IMR-90 (cell line): ENCODE measurements at regions not wholly inside any gene's neighbourhood (a gene's known extent, or its start where the extent isn't known, plus 50 kb on each side); places are given as distances from the start of the nearest gene placed in this dataset.
"Not testable (repeated sequence)": the region's sequence is repeated elsewhere in the genome, so short reads cannot be mapped to it uniquely, and the experiment has no call there.

ENCODE experiments used
- ATAC-seq: fragments of 200-7000 bp; cut with Tn5 transposase; 2 replicates; pipeline ENCODE4 v1.9.1; 2020; ENCODE audit warnings: low read depth, mild to moderate bottlenecking, moderate library complexity
- BruUV-seq: library from RNA; stranded (reverse); fragments of 400-500 nt; replicated peaks from 2 replicates; lab custom pipeline; 2021; lab: Mats Ljungman, UMichigan
- CTCF ChIA-PET: fragments of 300-600 bp; formaldehyde crosslinking; extraction: SDS; loops from one replicate; lab custom pipeline; 2021; ENCODE audit warnings: antibody characterized with exemption; lab: Yijun Ruan, JAX
- POLR2A ChIA-PET: fragments of 300-600 bp; sonication (Branson Sonifier 250); formaldehyde crosslinking; loops from one replicate; lab custom pipeline; 2022; ENCODE audit warnings: antibody characterized with exemption; ENCODE audit not compliant: unreplicated experiment; lab: Charles Lee
- DNase-seq: peaks from one replicate; pipeline ENCODE4 v3.0.0; 2013
- H2AFZ ChIP-seq: replicated peaks from 2 replicates; pipeline ENCODE3; 2013; ENCODE audit warnings: low read length, mild to moderate bottlenecking; ENCODE audit not compliant: poor library complexity
- H2AK5ac ChIP-seq: 2 replicates; pipeline ENCODE4 v1.6.1; 2013; ENCODE audit warnings: low read depth, low read length, inconsistent platforms
- H2AK9ac ChIP-seq: replicated peaks from 2 replicates; pipeline ENCODE3; 2013; ENCODE audit warnings: mild to moderate bottlenecking, low read depth, low read length, moderate library complexity; ENCODE audit not compliant: poor library complexity
- H2BK120ac ChIP-seq: 2 replicates; pipeline ENCODE4 v1.6.1; 2013; ENCODE audit warnings: low read depth, low read length, inconsistent platforms
- H2BK15ac ChIP-seq: 3 replicates; pipeline ENCODE4 v1.6.1; 2013; ENCODE audit warnings: low read depth, low read length, inconsistent platforms
- H2BK20ac ChIP-seq: 2 replicates; pipeline ENCODE4 v1.6.1; 2013; ENCODE audit warnings: low read depth, mild to moderate bottlenecking, inconsistent platforms, low read length, moderate library complexity
- H2BK5ac ChIP-seq: 2 replicates; pipeline ENCODE4 v1.6.1; 2013; ENCODE audit warnings: mild to moderate bottlenecking, low read depth, low read length, inconsistent platforms; ENCODE audit not compliant: poor library complexity, severe bottlenecking
- H3K14ac ChIP-seq: replicated peaks from 2 replicates; pipeline ENCODE4 v1.6.1; 2013; ENCODE audit warnings: low read depth, low read length, inconsistent platforms
- H3K18ac ChIP-seq: 2 replicates; pipeline ENCODE4 v1.6.1; 2013; ENCODE audit warnings: low read depth, low read length, control low read depth
- H3K23ac ChIP-seq: 2 replicates; pipeline ENCODE4 v1.6.1; 2013; ENCODE audit warnings: low read depth, low read length, inconsistent platforms
- H3K27ac ChIP-seq: 2 replicates; pipeline ENCODE4 v1.5.1; 2013; ENCODE audit warnings: mild to moderate bottlenecking, control low read depth, low read length; ENCODE audit not compliant: insufficient read depth
- H3K27me3 ChIP-seq: 2 replicates; pipeline ENCODE4 v1.6.1; 2013; ENCODE audit warnings: low read length; ENCODE audit not compliant: control insufficient read depth, insufficient read depth
- H3K36me3 ChIP-seq: 2 replicates; pipeline ENCODE4 v1.6.1; 2013; ENCODE audit warnings: low read length, mixed read lengths; ENCODE audit not compliant: control insufficient read depth, insufficient read depth
- H3K4ac ChIP-seq: 2 replicates; pipeline ENCODE4 v1.6.1; 2013; ENCODE audit warnings: low read depth, low read length, inconsistent platforms
- H3K4me1 ChIP-seq: 2 replicates; pipeline ENCODE4 v1.6.1; 2013; ENCODE audit warnings: low read length, mixed read lengths; ENCODE audit not compliant: control insufficient read depth, insufficient read depth
- H3K4me2 ChIP-seq: 2 replicates; pipeline ENCODE4 v1.6.1; 2013; ENCODE audit warnings: low read depth, mild to moderate bottlenecking, control low read depth, low read length, moderate library complexity
- H3K4me3 ChIP-seq: 2 replicates; pipeline ENCODE4 v1.5.1; 2013; ENCODE audit warnings: low read depth, mild to moderate bottlenecking, control low read depth, low read length, moderate library complexity; ENCODE audit not compliant: insufficient read depth
- H3K56ac ChIP-seq: 2 replicates; pipeline ENCODE4 v1.6.1; 2013; ENCODE audit warnings: low read length, inconsistent platforms; ENCODE audit not compliant: insufficient read depth; ENCODE audit errors: extremely low read depth
- H3K79me1 ChIP-seq, 2 experiments: 2 replicates each; pipeline ENCODE4 v1.6.1; 2013; ENCODE audit warnings: low read length in 2 of 2, inconsistent platforms in 1 of 2, low read depth in 1 of 2
- H3K9ac ChIP-seq: 2 replicates; pipeline ENCODE4 v1.6.1; 2013; ENCODE audit warnings: low read depth, low read length, control low read depth
- H3K9me1 ChIP-seq: 2 replicates; pipeline ENCODE4 v1.6.1; 2013; ENCODE audit warnings: low read length, inconsistent platforms; ENCODE audit not compliant: insufficient read depth
- H3K9me3 ChIP-seq: 2 replicates; pipeline ENCODE4 v1.6.1; 2013; ENCODE audit warnings: low read length; ENCODE audit not compliant: control insufficient read depth, insufficient read depth
- H4K20me1 ChIP-seq: 2 replicates; pipeline ENCODE4 v1.6.1; 2013; ENCODE audit warnings: low read length, inconsistent platforms; ENCODE audit not compliant: insufficient read depth
- H4K5ac ChIP-seq: 2 replicates; pipeline ENCODE4 v1.6.1; 2013; ENCODE audit warnings: mild to moderate bottlenecking, low read depth, low read length, control low read depth
- H4K8ac ChIP-seq, 2 experiments: 2 replicates each; pipeline ENCODE4 v1.6.1; 2013; ENCODE audit warnings: low read depth in 2 of 2, low read length in 2 of 2, control low read depth in 1 of 2, inconsistent platforms in 1 of 2
- H4K91ac ChIP-seq: 2 replicates; pipeline ENCODE4 v1.6.1; 2013; ENCODE audit warnings: low read depth, low read length, inconsistent platforms; ENCODE audit not compliant: insufficient read depth
- CEBPB ChIP-seq: IDR thresholded peaks from 2 replicates; pipeline ENCODE4 v1.6.1; 2012; ENCODE audit warnings: low read depth, low read length, improper control_type of control experiment
- NFE2L2 ChIP-seq: fragments of 150-350 bp; IDR thresholded peaks from 2 replicates; pipeline ENCODE4 v1.6.1; 2016; ENCODE audit warnings: low read depth, mild to moderate bottlenecking, low read length
- RFX5 ChIP-seq: IDR thresholded peaks from 2 replicates; pipeline ENCODE4 v1.8.0; 2012; ENCODE audit warnings: low read depth, mild to moderate bottlenecking, low read length, moderate library complexity
- WGBS, 2 experiments: methylation state at CpG; one replicate each; pipeline versions ENCODE4 v1.1.5 to v1.1.7; 2013; ENCODE audit warnings: missing lambda C conversion rate in 2 of 2; ENCODE audit not compliant: insufficient read length in 1 of 2; ENCODE audit errors: extremely low coverage in 2 of 2; 5-methylcytosine and 5-hydroxymethylcytosine counted together
- dilution Hi-C: fragments of 300-500 bp; cut with HindIII; formaldehyde crosslinking; loops from one replicate; pipeline ENCODE4 v1.14.3; 2018; ENCODE audit warnings: low sequenced_read_pairs; ENCODE audit not compliant: unreplicated experiment
- in situ Hi-C: fragments of 300-500 bp; cut with MboI; formaldehyde crosslinking; loops from 3 replicates; pipeline ENCODE4 v1.14.3; 2019; ENCODE audit warnings: low sequenced_read_pairs, inconsistent platforms, mixed read lengths
- intact Hi-C: fragments of 100-400 bp; cut with micrococcal nuclease; formaldehyde crosslinking; loops from 2 replicates; pipeline ENCODE4 v1.10.0; 2022

DNA sequence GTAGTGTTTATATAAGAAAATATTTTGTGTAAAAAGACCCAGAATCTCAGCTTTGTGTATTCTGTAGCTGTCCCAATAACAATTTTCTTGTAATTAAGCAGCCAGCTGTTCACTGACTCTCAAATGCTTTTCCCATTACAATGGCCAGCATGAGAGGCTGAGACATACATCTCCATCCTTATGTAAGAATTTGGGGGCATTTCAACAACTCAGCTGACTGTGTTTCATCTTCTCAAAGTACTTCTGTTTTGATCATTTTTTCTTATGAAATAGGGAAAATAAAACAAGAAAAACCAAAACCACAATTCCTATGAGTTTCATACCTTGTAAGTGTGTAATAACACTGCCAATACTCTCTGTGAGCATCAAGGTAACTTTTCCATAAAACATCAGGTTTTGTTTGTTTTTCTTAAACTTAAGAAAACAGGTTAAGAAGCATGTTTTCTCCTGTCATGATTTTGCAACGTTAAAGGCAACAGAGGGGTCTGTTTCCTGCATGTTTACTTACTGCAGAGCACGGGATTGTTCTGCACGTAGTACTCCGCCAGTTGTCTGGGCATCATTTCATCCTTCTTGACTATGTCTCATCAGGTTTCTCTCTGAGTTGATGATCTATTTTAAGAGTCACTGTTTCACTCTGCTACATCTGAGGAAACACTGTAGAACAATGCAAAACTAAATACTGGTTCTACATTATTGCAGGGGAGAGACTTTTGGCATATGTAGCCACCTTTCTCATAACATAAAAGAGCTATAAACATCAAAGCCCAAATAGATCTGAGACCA is 62.9 kb upstream of the CYRIA start:
- Histone ChIP-seq H2BK20ac (no peak overlapping the region), H3K36me3 (no peaks in the 10 kb centered on the region), H2BK5ac (no peak overlapping the region), H3K4me1 (no peaks in the 10 kb centered on the region), H4K91ac (no peak overlapping the region), H4K5ac (no peak overlapping the region), H3K27ac (no peak overlapping the region), H2BK120ac (no peak overlapping the region), H4K8ac (no peak overlapping the region), H3K27me3 (no peaks in the 10 kb centered on the region), H2AK5ac (no peak overlapping the region), H3K18ac (no peak overlapping the region), H3K9ac (no peak overlapping the region), H3K4me3 (no peak overlapping the region), H3K4me2 (no peak overlapping the region), H3K14ac (no peak overlapping the region), H3K23ac (no peak overlapping the region), H3K56ac (no peak overlapping the region), H2AFZ (no peak overlapping the region), H3K79me1 (no peaks in the 10 kb centered on the region), H3K9me3 (no peaks in the 10 kb centered on the region), H2BK15ac (no peak overlapping the region), H3K4ac (no peak overlapping the region), H3K9me1 (no peaks in the 10 kb centered on the region), H4K20me1 (no peaks in the 10 kb centered on the region), H2AK9ac (no peak overlapping the region)
- ATAC-seq: no peak
- TF ChIP-seq RFX5 (no peak), NFE2L2 (no peak), CEBPB (no peak)
- CTCF ChIA-PET: no interaction called here
- DNase-seq: no peak
- intact Hi-C loops: loop anchor here (5.0 kb wide), 1 partner anchor 61 kb away; the partner anchor contains the start of gene CYRIA
- BruUV-seq: no TSS peak
- in situ Hi-C loops: no loop called here
- no CpG with 5 or more reads among the region's 4 CpGs for WGBS, 2 experiments
- POLR2A ChIA-PET: no interaction called here
- dilution Hi-C loops: no loop called here

- H2BK120ac ChIP-seq, H3K4me1 ChIP-seq, H3K23ac ChIP-seq, H4K8ac ChIP-seq, in situ Hi-C loops, H2BK20ac ChIP-seq, BruUV-seq, H3K18ac ChIP-seq, H3K27ac ChIP-seq, H3K79me1 ChIP-seq, H2BK5ac ChIP-seq, H3K4me3 ChIP-seq, H3K4me2 ChIP-seq, CTCF ChIA-PET, H4K91ac ChIP-seq, H3K36me3 ChIP-seq, H2AFZ ChIP-seq, H3K9ac ChIP-seq, H3K27me3 ChIP-seq, H3K9me1 ChIP-seq, H3K9me3 ChIP-seq, POLR2A ChIA-PET, H3K56ac ChIP-seq, ATAC-seq, DNase-seq, dilution Hi-C loops, H2BK15ac ChIP-seq, H3K14ac ChIP-seq, H3K4ac ChIP-seq, H2AK5ac ChIP-seq, H4K20me1 ChIP-seq, H2AK9ac ChIP-seq, H4K5ac ChIP-seq: not testable (repeated sequence)
- intact Hi-C loops: loop anchor here (1.0 to 5.0 kb wide), 5 partner anchors 61 to 1091 kb away; partner anchors contain the start of gene CYRIA
- no CpG with 5 or more reads among the region's 2 CpGs for WGBS, 2 experiments
These were observed 62.2 kb upstream of the CYRIA start for GRCh38 chr2:16727849-16728248.
